Effector memory CD8-positive, alpha-beta T cell (primary cell): ENCODE measurements at regions not wholly inside any gene's neighbourhood (a gene's known extent, or its start where the extent isn't known, plus 50 kb on each side); places are given as distances from the start of the nearest gene placed in this dataset.

Experiments
- ATAC-seq: fragments of 150-1000 bp; cut with Tn5 transposase; replicated peaks from 2 replicates; pipeline ENCODE4 v1.10.0; 2021; ENCODE audit warnings: mild to moderate bottlenecking, moderate library complexity
- DNase-seq, 3 experiments: peaks; one replicate each; pipeline ENCODE4 v3.0.0; 2021
- H3K27ac Mint-ChIP-seq, 2 donors: one replicate each; pipeline ENCODE4 v1.8.0; 2022; ENCODE audit warnings: mild to moderate bottlenecking in 2 of 2, mixed read lengths in 2 of 2, moderate library complexity in 2 of 2
- H3K27me3 Mint-ChIP-seq, 2 donors: one replicate each; pipeline ENCODE4 v1.8.0; 2022; ENCODE audit warnings: mixed read lengths in 2 of 2
- H3K36me3 Mint-ChIP-seq: one replicate; pipeline ENCODE4 v1.8.0; 2022; ENCODE audit warnings: mild to moderate bottlenecking, moderate library complexity, mixed read lengths; ENCODE audit not compliant: insufficient read depth
- H3K4me1 Mint-ChIP-seq, 2 donors: one replicate each; pipeline ENCODE4 v1.8.0; 2022; ENCODE audit warnings: low read depth in 2 of 2, mixed read lengths in 2 of 2
- H3K4me3 Mint-ChIP-seq, 2 donors: one replicate each; pipeline ENCODE4 v1.8.0; 2022; ENCODE audit warnings: mild to moderate bottlenecking in 2 of 2, mixed read lengths in 2 of 2, moderate library complexity in 2 of 2
- H3K9me3 Mint-ChIP-seq, 2 donors: one replicate each; pipeline ENCODE4 v1.8.0; 2022; ENCODE audit warnings: mixed read lengths in 2 of 2

- no peaks in the 10 kb centered on the region for H3K36me3 Mint-ChIP-seq
- no peaks in the 10 kb centered on the region for H3K4me1 Mint-ChIP-seq
- ATAC-seq, result no peak
- H3K9me3 Mint-ChIP-seq, result peaks cover 0 to 5% of the 10 kb centered on the region in 2 donors
- no peak overlapping the region for H3K27ac Mint-ChIP-seq
- no peak overlapping the region for H3K4me3 Mint-ChIP-seq
- DNase-seq, result no peak
- H3K27me3 Mint-ChIP-seq, result peaks cover 44 to 56% of the 10 kb centered on the region in 2 donors
These were observed 346.9 kb downstream of the FOXL1 start for GRCh38 chr16:86925067-86925791.

GRCh38 chr16:86926181-86927094, 348.1 kb downstream of the FOXL1 start:
- DNase-seq (no peak), ATAC-seq (no peak)
- Mint-ChIP-seq H3K36me3 (no peaks in the 10 kb centered on the region), H3K27ac (no peak overlapping the region), H3K9me3 (peaks cover 0 to 5% of the 10 kb centered on the region in 2 donors), H3K4me1 (no peaks in the 10 kb centered on the region), H3K27me3 (peaks cover 44 to 46% of the 10 kb centered on the region in 2 donors), H3K4me3 (no peak overlapping the region)

- DNase-seq (no peak), ATAC-seq (no peak)
- H3K4me1 Mint-ChIP-seq, result no peaks in the 10 kb centered on the region
- peaks cover 41 to 44% of the 10 kb centered on the region in 2 donors for H3K27me3 Mint-ChIP-seq
- H3K4me3 Mint-ChIP-seq, result no peak overlapping the region
- no peak overlapping the region for H3K27ac Mint-ChIP-seq
- H3K36me3 Mint-ChIP-seq, result no peaks in the 10 kb centered on the region
- H3K9me3 Mint-ChIP-seq, result peaks cover 0 to 2% of the 10 kb centered on the region in 2 donors
These were observed 349.4 kb downstream of the FOXL1 start for GRCh38 chr16:86927699-86928098.

GRCh38 chr16:86928523-86929011, 350.2 kb downstream of the FOXL1 start:
- Mint-ChIP-seq H3K27me3 (peaks cover 35 to 41% of the 10 kb centered on the region in 2 donors), H3K9me3 (peaks cover 0 to under 1% of the 10 kb centered on the region in 2 donors), H3K36me3 (no peaks in the 10 kb centered on the region), H3K4me3 (no peak overlapping the region), H3K4me1 (no peaks in the 10 kb centered on the region), H3K27ac (no peak overlapping the region)
- DNase-seq, result no peak
- ATAC-seq, result no peak

GRCh38 chr16:86929057-86929871, 350.9 kb downstream of the FOXL1 start:
- DNase-seq (no peak), ATAC-seq (no peak)
- Mint-ChIP-seq H3K4me1 (no peaks in the 10 kb centered on the region), H3K9me3 (no peaks in the 10 kb centered on the region), H3K27ac (no peak overlapping the region), H3K4me3 (no peak overlapping the region), H3K36me3 (no peaks in the 10 kb centered on the region), H3K27me3 (peaks cover 29 to 38% of the 10 kb centered on the region in 2 donors)

GRCh38 chr16:86930001-86930400, 351.7 kb downstream of the FOXL1 start:
- H3K27me3 Mint-ChIP-seq, result peaks cover 29 to 37% of the 10 kb centered on the region in 2 donors
- H3K4me1 Mint-ChIP-seq, result no peaks in the 10 kb centered on the region
- no peaks in the 10 kb centered on the region for H3K9me3 Mint-ChIP-seq
- no peak overlapping the region for H3K4me3 Mint-ChIP-seq
- ATAC-seq (no peak), DNase-seq (no peak)
- no peak overlapping the region for H3K27ac Mint-ChIP-seq
- H3K36me3 Mint-ChIP-seq, result no peaks in the 10 kb centered on the region

GRCh38 chr16:86930663-86931373, 352.5 kb downstream of the FOXL1 start:
- no peak for DNase-seq
- H3K9me3 Mint-ChIP-seq, result no peaks in the 10 kb centered on the region
- H3K4me1 Mint-ChIP-seq, result peaks cover 0 to 4% of the 10 kb centered on the region in 2 donors
- H3K4me3 Mint-ChIP-seq, result no peak overlapping the region
- H3K27me3 Mint-ChIP-seq, result peaks cover 29 to 37% of the 10 kb centered on the region in 2 donors
- ATAC-seq, result no peak
- H3K27ac Mint-ChIP-seq, result no peak overlapping the region
- no peaks in the 10 kb centered on the region for H3K36me3 Mint-ChIP-seq

GRCh38 chr16:86931410-86931941, 353.1 kb downstream of the FOXL1 start:
- no peak overlapping the region for H3K27ac Mint-ChIP-seq
- H3K4me3 Mint-ChIP-seq, result no peak overlapping the region
- H3K27me3 Mint-ChIP-seq, result peaks cover 29 to 37% of the 10 kb centered on the region in 2 donors
- DNase-seq (no peak), ATAC-seq (no peak)
- no peaks in the 10 kb centered on the region for H3K9me3 Mint-ChIP-seq
- H3K36me3 Mint-ChIP-seq, result no peaks in the 10 kb centered on the region
- peaks cover 0 to 4% of the 10 kb centered on the region in 2 donors for H3K4me1 Mint-ChIP-seq

GRCh38 chr16:86932130-86932982, 354.0 kb downstream of the FOXL1 start:
- Mint-ChIP-seq H3K4me1 (peaks cover 0 to 4% of the 10 kb centered on the region in 2 donors), H3K36me3 (no peaks in the 10 kb centered on the region), H3K27ac (no peak overlapping the region), H3K4me3 (no peak overlapping the region), H3K27me3 (peaks cover 32 to 45% of the 10 kb centered on the region in 2 donors), H3K9me3 (no peaks in the 10 kb centered on the region)
- no peak for DNase-seq
- no peak for ATAC-seq

- Mint-ChIP-seq H3K4me3 (no peak overlapping the region), H3K27me3 (peaks cover 37 to 54% of the 10 kb centered on the region in 2 donors), H3K4me1 (peaks cover 0 to 4% of the 10 kb centered on the region in 2 donors), H3K36me3 (no peaks in the 10 kb centered on the region), H3K9me3 (no peaks in the 10 kb centered on the region), H3K27ac (no peak overlapping the region)
- ATAC-seq, result no peak
- no peak for DNase-seq
These were observed 356.4 kb downstream of the FOXL1 start for GRCh38 chr16:86934581-86935375.

- peaks cover 0 to 4% of the 10 kb centered on the region in 2 donors for H3K4me1 Mint-ChIP-seq
- ATAC-seq, result no peak
- H3K27ac Mint-ChIP-seq, result no peak overlapping the region
- peaks cover 40 to 56% of the 10 kb centered on the region in 2 donors for H3K27me3 Mint-ChIP-seq
- H3K36me3 Mint-ChIP-seq, result no peaks in the 10 kb centered on the region
- H3K4me3 Mint-ChIP-seq, result no peak overlapping the region
- DNase-seq, result no peak
- peaks cover 0 to 2% of the 10 kb centered on the region in 2 donors for H3K9me3 Mint-ChIP-seq
These were observed 361.3 kb downstream of the FOXL1 start for GRCh38 chr16:86939609-86940008.
